GM21723 (cell line): ENCODE measurements at regions not wholly inside any gene's neighbourhood (a gene's known extent, or its start where the extent isn't known, plus 50 kb on each side); places are given as distances from the start of the nearest gene placed in this dataset.

ENCODE experiments used
- ATAC-seq: cut with Tn5 transposase; IDR thresholded peaks from one replicate; pipeline ENCODE4 v1.9.1; 2021; ENCODE audit warnings: mild to moderate bottlenecking, moderate library complexity; ENCODE audit not compliant: unreplicated experiment

DNA sequence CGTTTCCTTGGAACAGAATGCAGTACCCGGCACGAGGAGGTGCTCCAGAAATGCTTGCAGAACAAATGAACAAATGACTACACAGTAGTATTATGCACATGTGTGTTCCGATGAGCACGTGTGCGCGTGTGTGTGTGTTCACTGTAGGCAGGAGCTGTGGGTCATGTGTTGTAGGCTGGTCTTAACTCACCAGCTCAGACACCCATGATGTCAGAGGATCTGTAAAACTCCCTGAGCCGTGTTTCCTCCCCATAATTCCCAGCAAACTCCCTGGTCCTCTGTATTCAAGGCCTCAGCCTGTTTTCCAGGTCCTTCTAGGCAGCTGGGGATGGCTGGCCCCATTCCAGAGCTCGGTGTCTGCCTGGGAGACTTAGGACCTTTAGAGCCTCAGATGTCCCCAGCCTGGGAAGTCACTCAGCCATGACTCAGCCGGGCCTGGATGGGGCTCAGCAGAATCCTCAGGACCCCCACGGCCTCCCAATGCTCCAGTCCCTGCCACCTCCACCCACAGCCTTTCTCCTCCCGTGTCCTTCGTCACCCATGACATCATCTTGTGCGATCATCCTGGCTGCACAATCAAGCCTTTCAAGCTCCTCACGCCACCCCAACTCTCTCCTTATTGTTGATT, 475.0 kb upstream of the SULF2 start:
- no peak for ATAC-seq

DNA sequence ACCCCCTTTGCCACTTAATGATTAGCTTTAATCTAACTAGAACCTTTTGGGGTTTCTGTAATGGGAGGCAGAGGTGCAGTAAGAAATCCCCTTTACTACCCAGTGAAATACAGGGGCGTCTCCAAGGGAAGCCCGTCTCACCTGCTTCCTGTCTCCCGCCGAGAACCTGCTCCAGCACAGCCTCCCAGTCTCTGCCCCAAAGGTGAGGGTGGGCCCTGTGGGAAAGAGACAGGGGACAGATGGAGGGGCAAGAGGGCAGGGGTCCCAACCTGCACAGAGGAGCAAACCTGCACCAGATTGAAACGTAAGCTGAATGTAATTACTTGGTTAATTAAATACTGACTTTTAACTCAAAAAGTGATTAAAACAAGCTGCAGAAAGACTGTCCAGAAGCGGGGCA, 474.2 kb upstream of the SULF2 start:
- no peak for ATAC-seq

GRCh38 chr20:48257833-48258232, 472.6 kb upstream of the SULF2 start:
- no peak for ATAC-seq

DNA sequence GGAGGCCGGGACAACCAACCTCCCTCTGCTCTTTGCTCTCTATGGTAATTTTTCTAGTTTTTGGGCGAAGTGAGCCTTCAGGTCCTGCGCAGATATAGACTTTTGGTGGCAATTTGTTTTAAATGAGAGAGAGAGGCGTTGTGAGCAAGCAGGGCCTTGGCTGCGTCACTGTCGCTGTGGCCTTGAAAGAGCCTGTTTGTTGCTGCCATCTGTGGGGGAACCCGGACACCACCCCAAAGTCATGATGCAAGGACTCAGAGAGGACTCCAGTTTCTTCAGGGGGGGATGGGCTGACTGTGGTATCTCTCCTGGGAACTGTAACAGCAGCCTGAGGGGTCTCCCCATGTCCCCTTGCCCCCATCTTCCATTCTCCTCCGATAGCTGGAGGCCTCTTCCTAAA, 462.7 kb upstream of the SULF2 start:
- ATAC-seq, result no peak

- no peak for ATAC-seq
Observed at GRCh38 chr20:48246061-48246790, 460.9 kb upstream of the SULF2 start.

GRCh38 chr20:48242623-48243022, 457.3 kb upstream of the SULF2 start:
- ATAC-seq, result no peak

GRCh38 chr20:48241482-48241881, 456.2 kb upstream of the SULF2 start:
- no peak for ATAC-seq

- ATAC-seq, result no peak
Observed at GRCh38 chr20:48238781-48239180, 453.5 kb upstream of the SULF2 start.

- no peak for ATAC-seq
Observed at GRCh38 chr20:48238326-48238725, 453.0 kb upstream of the SULF2 start.

- no peak for ATAC-seq
Observed at GRCh38 chr20:48236000-48236970, 451.0 kb upstream of the SULF2 start.

- no peak for ATAC-seq
Observed at GRCh38 chr20:48234951-48235350, 449.7 kb upstream of the SULF2 start.

- ATAC-seq, result no peak
Observed at GRCh38 chr20:48231253-48231930, 446.1 kb upstream of the SULF2 start.

DNA sequence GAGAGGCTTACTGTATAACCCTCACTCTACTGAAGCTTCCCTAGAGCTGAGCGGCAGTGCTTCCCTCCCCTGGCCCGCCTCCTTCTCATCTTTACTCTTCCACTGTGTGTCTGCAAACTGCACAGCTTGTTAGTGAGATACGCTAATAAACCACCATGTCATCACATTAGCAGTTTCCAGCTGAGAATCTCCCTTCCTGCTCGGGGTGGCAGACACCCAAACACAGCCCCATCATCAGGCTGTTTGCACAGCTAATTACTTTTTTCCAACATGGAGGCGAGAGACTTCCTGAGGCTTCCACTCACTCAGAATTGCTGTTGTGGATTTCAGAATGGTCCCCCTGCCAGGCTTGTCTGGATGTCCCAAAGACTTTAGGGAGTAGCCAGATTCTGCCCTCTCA, 444.9 kb upstream of the SULF2 start:
- no peak for ATAC-seq

GRCh38 chr20:48227381-48227780, 442.1 kb upstream of the SULF2 start:
- ATAC-seq, result no peak

DNA sequence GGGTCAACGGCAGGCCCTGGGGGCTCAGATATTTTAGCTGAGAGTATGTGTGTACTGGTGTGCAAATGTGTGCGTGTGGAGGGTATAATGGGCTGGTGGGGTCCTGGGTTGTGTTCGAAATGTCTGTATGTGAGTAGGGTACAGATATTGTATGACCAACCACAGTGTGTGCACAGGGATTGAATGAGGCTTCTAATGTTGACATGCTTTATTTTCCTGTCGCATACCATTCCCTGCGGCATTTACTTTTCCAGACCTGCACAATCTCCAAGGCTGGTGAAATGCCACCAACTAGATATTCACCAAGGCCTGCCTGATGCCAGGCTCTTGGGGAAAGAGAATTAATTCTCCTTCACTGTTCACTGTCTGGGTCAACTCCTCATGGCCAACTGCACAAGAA, 441.4 kb upstream of the SULF2 start:
- no peak for ATAC-seq

DNA sequence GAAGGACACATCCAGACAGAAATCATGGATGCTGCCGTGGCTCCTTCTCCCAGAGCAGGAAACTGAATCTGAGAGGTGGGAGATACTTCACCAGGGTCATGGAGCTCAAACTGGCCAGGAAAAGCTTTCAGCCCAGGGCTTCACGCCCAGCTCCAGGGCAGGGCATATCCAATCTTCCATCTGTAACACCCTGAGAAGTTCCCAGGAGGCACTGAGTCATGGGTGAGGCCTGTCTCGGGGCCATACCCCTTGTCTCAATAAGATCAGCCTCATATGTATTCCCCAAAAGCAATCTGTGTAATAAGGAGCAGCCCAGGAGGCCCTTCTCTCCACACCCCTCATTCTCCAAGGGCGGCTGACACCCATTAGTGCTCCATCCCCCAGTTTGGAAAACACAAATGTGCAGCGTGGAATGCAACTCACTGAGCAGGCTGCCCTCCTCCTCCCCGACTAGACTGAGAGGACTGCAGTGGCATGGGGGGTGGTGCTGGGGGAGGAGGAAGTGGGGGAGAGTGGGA, 439.3 kb upstream of the SULF2 start:
- no peak for ATAC-seq

DNA sequence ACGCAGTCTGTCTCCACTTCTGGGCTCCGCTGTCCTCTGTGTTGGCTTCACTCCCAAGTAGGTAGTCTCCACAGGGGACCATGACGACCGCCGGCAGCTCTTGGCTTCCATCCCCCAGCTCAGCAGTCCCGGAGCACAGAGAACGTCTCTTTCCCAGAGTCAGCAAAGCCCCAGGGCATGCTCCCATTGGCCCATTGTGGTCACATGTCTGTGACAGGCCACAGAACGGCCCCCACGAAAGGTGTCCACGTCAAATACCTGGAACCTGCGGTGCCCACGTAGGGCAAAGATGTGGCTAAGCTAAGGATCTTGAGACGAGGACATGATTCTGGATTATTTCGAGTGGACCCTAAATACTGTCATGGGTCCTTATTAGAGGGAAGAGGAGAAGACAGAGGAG, 438.4 kb upstream of the SULF2 start:
- no peak for ATAC-seq

GRCh38 chr20:48222595-48223180, 437.4 kb upstream of the SULF2 start:
- no peak for ATAC-seq

DNA sequence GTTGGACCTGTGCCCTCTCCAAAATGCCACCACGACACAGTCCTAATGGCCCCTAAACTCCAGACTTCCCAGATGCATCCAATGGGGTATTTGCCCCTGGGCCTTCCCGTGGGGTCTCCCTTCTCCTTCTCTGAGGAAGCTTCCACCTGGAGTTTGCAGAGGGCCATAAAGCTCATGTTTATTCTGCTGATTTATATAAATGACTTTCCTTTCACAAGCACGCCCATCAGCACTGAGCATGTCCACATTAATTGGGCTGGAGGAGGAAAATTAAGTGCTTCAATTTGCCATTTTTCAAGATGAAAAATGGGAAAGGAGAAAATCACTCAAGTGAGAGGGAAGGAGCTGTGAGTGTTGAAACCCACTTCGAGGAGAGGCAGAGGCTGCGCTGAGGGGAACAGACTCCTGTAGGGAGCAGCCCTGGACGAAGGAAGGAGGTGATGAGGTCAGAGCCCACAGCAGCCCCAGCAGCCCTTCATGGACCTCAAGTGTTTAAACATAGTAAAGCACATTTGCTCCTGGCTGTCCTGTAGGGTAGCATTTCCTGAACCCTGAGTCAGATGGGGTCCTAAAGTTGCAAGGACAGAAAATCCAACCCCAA, 434.9 kb upstream of the SULF2 start:
- ATAC-seq, result no peak

GRCh38 chr20:48219306-48219705, 434.0 kb upstream of the SULF2 start:
- ATAC-seq, result no peak
